ENCODE measurements at regions not wholly inside any gene's neighbourhood (a gene's known extent, or its start where the extent isn't known, plus 50 kb on each side); places are given as distances from the start of the nearest gene placed in this dataset.

DNA sequence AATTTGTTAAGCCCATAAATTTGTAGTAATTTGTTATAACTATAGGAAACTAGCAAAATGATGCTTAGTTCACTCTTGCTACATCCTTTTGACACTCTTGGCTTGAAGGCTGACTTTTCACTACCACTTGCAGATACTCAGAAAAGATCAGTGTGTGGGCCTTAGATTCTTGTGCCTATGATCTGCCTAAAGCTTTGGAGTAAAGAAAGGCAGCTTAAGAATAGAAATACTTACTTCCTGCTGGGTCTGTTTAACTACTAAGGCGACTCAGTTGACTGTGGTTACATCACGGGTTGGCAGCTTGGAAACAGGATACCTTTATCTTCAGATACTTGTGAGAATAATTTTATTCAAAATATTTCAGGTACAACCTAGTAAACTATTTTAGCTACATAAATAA is 201.4 kb upstream of the FMR1 start:
- H3K4me1 ChIP-seq: no peaks in the 10 kb centered on the region
- 44 to 54% methylated on average over 2 of the region's 2 CpGs for WGBS, 2 donors
- ATAC-seq: no peak
- no peak overlapping the region for H3K4me3 ChIP-seq
- intact Hi-C loops (cut with DNase I): no loop called here
- no peak for DNase-seq
- H3K27ac ChIP-seq: no peak overlapping the region
- TF ChIP-seq CTCF (IDR thresholded peaks at IDR 0.05) (no peak), POLR2A (IDR thresholded peaks at IDR 0.05) (no peak)
- H3K27me3 ChIP-seq: no peaks in the 10 kb centered on the region
- H3K36me3 ChIP-seq (replicated peaks in 1 of 2; ENCODE audit: insufficient read depth in 1 of 2, low read depth in 2 of 2): no peaks in the 10 kb centered on the region
- no peaks in the 10 kb centered on the region for H3K9me3 ChIP-seq

DNA sequence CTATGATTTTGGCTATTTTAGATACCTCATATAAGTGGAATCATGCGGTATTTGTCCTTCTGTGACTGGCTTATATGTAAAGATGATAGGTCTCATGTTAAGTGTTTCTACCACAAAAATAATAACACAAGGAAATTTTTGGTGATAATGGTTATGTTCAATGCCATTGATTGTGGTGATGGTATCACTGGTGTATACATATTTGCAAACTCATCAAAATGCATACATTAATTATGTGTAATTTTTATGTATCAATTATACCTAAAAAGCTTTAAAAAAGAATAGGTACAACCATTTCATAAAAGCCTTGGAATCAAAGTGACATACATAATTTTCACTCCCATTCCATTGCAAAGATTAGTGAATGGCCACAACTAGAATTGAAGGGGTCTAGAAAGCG is 178.3 kb upstream of the FMR1 start:
- H3K36me3 ChIP-seq (replicated peaks in 1 of 2; ENCODE audit: insufficient read depth in 1 of 2, low read depth in 2 of 2): no peaks in the 10 kb centered on the region
- ATAC-seq (no peak), DNase-seq (no peak)
- intact Hi-C loops (cut with DNase I): no loop called here
- no peaks in the 10 kb centered on the region for H3K4me1 ChIP-seq
- no peak for TF ChIP-seq CTCF (IDR thresholded peaks at IDR 0.05)
- H3K27ac ChIP-seq: no peak overlapping the region
- no peak overlapping the region for H3K4me3 ChIP-seq
- WGBS, 2 donors: 78 to 85% methylated on average over 2 of the region's 2 CpGs
- H3K9me3 ChIP-seq: no peaks in the 10 kb centered on the region
- H3K27me3 ChIP-seq: no peaks in the 10 kb centered on the region

DNA sequence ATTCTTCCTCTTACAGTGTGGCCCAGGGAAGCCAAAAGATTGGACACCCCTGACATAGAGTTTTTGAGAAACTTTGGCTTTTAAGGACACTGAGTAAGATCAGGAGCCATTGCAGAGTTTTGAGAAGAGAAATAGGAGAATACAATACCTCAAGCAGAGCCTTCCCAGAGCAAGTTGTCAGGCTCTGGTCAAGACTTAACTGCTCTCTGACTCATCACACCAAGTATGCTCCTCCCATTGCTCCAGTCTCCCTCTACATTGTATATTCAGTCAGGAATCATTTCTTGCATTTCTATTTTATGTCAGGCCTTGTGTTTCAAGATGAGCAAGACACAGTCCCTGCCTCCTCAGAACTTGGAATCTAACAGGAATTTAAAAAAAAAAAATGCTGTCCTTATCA is 176.4 kb upstream of the FMR1 start:
- Histone ChIP-seq H3K27me3 (no peaks in the 10 kb centered on the region), H3K9me3 (no peaks in the 10 kb centered on the region), H3K36me3 (replicated peaks in 1 of 2; ENCODE audit: insufficient read depth in 1 of 2, low read depth in 2 of 2) (no peaks in the 10 kb centered on the region), H3K27ac (no peak overlapping the region), H3K4me3 (no peak overlapping the region), H3K4me1 (no peaks in the 10 kb centered on the region)
- ATAC-seq (no peak), DNase-seq (no peak)
- intact Hi-C loops (cut with DNase I): no loop called here
- TF ChIP-seq POLR2A (IDR thresholded peaks at IDR 0.05): no peak
- no peak for TF ChIP-seq CTCF (IDR thresholded peaks at IDR 0.05)

GRCh38 chrX:147736045-147736444 is 175.7 kb upstream of the FMR1 start:
- Histone ChIP-seq H3K36me3 (replicated peaks in 1 of 2; ENCODE audit: insufficient read depth in 1 of 2, low read depth in 2 of 2) (no peaks in the 10 kb centered on the region), H3K4me3 (no peak overlapping the region), H3K27me3 (no peaks in the 10 kb centered on the region), H3K4me1 (no peaks in the 10 kb centered on the region), H3K27ac (no peak overlapping the region), H3K9me3 (no peaks in the 10 kb centered on the region)
- ATAC-seq: no peak
- DNase-seq: no peak
- TF ChIP-seq POLR2A (IDR thresholded peaks at IDR 0.05) (no peak), CTCF (IDR thresholded peaks at IDR 0.05) (no peak)
- intact Hi-C loops (cut with DNase I): no loop called here
- WGBS, 2 donors: 2 to 20% methylated on average over 1 to 5 of the region's 5 CpGs

DNA sequence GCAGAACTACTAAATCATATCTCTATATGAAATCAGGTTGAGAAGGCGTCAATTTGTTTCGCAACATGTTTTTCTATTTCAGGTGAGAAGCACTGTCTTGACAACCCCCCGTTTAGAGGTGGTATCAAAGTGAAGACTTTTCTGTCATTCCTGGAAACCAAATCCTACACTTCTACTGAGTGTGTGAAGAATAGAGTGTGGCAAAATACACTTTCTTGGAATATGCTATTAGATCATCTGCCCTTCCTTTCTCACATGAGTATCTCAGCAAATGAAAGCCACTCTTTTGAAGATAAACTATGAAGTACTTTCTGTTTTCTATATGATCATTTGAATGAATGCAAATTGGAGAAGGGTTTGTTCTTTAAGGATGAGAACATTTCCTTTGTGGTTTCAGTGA is 174.0 kb upstream of the FMR1 start:
- H3K4me3 ChIP-seq: no peak overlapping the region
- H3K27ac ChIP-seq: no peak overlapping the region
- no peak for TF ChIP-seq CTCF (IDR thresholded peaks at IDR 0.05)
- no peak for TF ChIP-seq POLR2A (IDR thresholded peaks at IDR 0.05)
- no peaks in the 10 kb centered on the region for H3K27me3 ChIP-seq
- 53 to 68% methylated on average over 3 of the region's 3 CpGs for WGBS, 2 donors
- no peaks in the 10 kb centered on the region for H3K9me3 ChIP-seq
- H3K4me1 ChIP-seq: no peaks in the 10 kb centered on the region
- intact Hi-C loops (cut with DNase I): no loop called here
- H3K36me3 ChIP-seq (replicated peaks in 1 of 2; ENCODE audit: insufficient read depth in 1 of 2, low read depth in 2 of 2): no peaks in the 10 kb centered on the region
- DNase-seq (no peak), ATAC-seq (no peak)
